G401.6 (cell line): ENCODE measurements at regions not wholly inside any gene's neighbourhood (a gene's known extent, or its start where the extent isn't known, plus 50 kb on each side); places are given as distances from the start of the nearest gene placed in this dataset.

Experiments used
- FAIRE-seq: peaks from 2 replicates; lab custom pipeline; 2012; peaks lifted over from hg19 to GRCh38; lab: Jason Lieb, UNC

GRCh38 chr3:31050296-31050695, 155.8 kb upstream of the GADL1 start:
- no peak for FAIRE-seq

- no peak for FAIRE-seq
Measured at GRCh38 chr3:31051226-31051625, 156.8 kb upstream of the GADL1 start.

DNA sequence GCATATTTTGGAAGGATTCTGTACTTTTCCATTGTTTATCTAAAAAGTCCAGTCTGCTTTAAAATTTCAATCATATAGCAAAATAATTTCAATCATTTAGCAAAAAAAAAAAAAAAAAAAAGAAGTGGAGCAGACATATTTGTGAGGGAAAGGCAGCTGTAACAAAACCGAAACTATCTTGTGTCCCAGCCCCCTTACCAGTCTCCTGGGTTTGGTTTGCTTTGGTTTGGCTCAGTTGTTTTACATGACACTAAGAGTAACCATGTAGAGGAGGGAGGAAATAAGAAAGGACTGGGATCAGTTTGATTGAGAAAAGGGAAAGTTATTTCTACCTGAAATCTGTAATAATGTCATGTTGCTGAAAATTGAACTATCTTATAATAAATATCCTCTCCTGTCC, 158.8 kb upstream of the GADL1 start:
- FAIRE-seq: no peak

- FAIRE-seq: no peak
Measured at GRCh38 chr3:31054032-31054431, 159.6 kb upstream of the GADL1 start.

GRCh38 chr3:31055757-31056156, 161.3 kb upstream of the GADL1 start:
- FAIRE-seq: no peak

GRCh38 chr3:31057891-31058290, 163.4 kb upstream of the GADL1 start:
- no peak for FAIRE-seq

DNA sequence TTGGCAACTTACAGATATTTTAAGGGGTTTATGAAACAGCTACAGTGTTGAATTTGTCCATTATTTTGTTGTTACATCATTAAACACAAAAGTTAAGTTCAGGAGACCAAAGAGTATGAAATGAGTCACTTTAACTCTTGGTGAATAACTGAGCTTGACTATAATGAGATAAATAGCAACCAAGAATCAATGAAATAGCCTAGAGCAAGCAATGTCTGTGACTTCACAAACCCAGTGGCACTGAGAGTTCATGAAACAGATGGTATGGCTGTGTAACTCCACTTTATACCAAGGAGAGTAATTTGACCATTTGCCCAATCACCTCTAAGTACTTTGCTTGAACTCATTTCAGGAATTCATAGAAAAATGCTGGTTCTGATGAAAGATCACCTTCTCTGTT, 169.6 kb upstream of the GADL1 start:
- FAIRE-seq: no peak

- no peak for FAIRE-seq
Measured at GRCh38 chr3:31065765-31066164, 171.3 kb upstream of the GADL1 start.

- FAIRE-seq: no peak
Measured at GRCh38 chr3:31067004-31067403, 172.5 kb upstream of the GADL1 start.

GRCh38 chr3:31075471-31075870, 181.0 kb upstream of the GADL1 start:
- no peak for FAIRE-seq

DNA sequence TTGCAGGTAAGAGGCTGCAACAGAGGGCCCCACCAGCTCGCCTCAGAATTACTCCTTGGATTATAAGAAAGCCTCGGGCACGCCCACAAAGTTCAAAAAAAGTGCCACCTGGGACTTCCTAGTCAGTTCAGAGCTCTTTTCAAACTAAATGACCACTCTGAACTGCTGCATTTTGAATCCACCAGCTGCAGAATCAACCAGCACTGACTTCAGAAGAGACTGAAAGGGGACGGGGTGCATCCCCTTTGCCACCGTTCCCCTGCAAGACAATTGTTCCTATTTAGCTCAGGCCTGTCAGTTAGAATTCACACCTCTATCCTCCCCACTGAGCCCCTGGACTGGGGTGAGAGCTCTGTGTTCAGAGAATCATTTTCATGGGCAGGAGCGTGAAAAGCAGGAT, 181.4 kb upstream of the GADL1 start:
- no peak for FAIRE-seq

DNA sequence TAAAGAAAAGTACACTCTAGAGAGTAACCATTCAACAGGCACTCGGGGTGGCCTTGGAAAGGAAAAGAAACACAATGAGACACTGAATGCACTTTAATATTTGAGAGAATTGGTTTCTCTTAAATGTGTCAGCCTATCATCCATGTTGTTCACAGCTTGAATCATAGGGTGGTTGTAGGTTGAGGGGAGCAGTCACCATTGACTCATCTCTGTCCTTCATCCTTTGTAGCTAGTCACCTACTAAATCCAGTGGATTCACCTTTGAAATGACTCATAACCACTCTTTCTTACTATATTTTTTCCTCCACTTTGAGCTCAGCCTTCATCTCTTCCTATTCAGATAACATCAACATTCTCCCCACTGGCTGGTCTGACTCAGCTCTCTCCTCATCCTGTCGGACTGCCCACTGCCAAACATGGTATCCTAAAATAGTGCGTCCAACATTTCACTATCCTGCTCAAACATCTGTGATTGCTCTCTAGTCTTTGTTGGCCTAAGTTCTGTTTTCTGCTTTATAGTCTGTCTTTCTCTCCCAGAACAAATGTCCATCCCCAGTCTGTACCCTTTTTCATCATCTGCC, 182.7 kb upstream of the GADL1 start:
- FAIRE-seq: no peak

DNA sequence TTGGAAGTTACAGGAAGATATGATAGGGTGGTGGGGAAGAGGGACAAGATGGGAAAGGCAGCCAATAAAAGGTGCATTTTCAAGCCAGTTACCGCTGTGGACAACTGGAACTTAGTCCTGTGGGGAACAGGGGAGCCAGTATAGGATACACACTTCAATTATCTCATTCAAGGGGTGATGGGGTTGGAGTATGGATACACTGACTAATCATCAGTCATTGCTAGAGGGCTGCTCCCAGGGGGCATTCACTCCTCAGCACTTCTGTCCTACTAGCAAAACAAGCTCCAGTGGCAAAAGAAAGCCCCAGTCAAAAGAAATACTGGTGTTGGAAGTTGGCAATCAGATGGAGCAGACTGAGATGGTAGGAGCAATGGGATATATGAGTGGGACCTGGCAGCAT, 183.4 kb upstream of the GADL1 start:
- no peak for FAIRE-seq

- no peak for FAIRE-seq
Measured at GRCh38 chr3:31079689-31080088, 185.2 kb upstream of the GADL1 start.

GRCh38 chr3:31081018-31081662, 186.7 kb upstream of the GADL1 start:
- no peak for FAIRE-seq

- no peak for FAIRE-seq
Measured at GRCh38 chr3:31086148-31086547, 191.7 kb upstream of the GADL1 start.

- FAIRE-seq: no peak
Measured at GRCh38 chr3:31086698-31087097, 192.2 kb upstream of the GADL1 start.

DNA sequence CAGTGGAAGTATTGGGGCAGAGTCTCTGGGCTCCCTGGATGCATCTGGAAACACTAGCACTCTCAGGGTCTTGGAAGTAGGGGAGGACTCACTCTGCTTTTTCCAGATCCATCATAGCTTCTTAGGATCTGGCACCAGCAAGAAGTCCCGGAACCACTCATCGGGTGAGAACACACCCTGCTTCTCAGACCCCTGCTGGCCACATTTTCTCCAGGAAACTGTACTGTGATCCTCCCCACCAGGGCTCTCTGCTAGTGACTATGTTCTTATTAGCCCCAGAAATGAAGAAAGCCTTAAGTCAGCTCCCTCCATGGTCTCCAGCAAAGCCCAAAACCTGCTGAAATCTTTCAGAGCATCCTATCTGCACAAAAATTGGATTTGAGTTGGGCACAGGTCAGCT, 197.3 kb upstream of the GADL1 start:
- FAIRE-seq: no peak

DNA sequence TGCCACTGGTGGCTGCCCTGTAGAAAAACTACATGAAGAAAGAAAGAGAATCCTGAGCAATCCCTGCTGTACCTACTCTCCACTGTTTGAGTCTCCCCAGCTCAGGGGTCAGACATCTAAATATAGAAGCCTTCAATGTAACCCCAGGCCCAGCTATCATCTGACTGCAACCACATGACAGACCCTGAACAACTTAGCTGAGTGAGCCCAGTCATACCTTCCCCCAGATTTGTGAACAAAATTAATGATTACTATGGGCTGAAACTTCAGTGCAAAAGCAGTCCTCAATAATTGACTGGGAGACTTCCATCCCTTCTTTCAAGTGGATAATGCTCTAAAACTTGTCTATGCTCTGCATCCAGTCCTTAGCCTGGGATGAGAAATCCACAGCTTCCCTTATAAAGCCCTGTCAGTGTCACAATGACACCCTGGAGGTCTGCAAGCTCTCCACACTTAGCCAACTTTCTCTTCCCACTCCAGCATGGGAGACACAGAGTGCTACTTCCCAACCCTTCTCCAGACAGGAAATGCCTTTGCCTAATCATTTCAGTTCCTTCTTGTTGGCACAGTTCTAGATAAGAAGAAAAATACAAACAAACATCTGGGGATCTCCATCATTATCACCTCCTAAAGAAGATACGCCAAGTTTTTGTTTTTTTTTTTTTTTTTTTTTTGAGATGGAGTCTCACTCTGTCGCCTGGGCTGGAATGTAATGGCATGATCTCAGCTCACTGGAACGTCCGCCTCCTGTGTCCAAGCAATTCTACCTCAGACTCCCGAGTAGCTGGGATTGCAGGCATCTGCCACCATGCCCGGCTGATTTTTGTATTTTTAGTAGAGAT, 198.5 kb upstream of the GADL1 start:
- no peak for FAIRE-seq

DNA sequence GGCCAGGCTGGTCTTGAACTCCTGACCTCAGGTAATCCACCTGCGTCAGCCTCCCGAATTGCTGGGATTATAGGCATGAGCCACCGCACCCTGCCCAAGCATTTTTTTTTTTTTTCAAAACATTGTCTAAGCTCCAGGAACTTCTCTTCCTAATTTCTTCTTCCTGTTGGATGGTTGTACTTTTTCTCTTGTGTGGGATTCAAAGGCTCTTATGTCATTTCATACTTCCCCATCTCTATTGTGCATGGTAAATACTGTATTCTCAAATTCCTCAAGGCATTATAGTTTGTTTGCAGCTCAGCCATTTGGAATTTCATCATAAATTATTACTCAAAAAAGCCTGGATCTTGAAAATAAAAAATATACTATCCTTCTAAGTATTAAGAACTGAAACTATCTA, 199.1 kb upstream of the GADL1 start:
- no peak for FAIRE-seq

DNA sequence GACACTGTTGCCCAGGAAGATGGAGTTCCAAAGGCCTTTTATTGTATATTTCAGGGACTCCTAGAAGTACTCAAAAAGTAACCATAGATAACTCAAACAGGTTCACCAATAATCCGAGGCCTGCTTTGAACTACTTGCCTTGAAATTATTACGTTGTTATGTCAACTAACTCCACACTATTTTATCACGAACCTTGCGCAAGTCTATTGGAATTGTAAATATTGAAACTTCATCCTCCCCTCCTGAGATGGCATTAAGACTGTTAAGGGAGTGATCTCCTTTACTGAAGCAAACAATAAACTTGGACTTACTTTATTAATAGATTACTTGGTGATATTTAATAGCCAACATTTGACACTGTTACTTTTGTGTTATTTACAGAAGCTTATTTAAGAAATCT, 199.6 kb upstream of the GADL1 start:
- no peak for FAIRE-seq

GRCh38 chr3:31095255-31095654, 200.8 kb upstream of the GADL1 start:
- FAIRE-seq: no peak

DNA sequence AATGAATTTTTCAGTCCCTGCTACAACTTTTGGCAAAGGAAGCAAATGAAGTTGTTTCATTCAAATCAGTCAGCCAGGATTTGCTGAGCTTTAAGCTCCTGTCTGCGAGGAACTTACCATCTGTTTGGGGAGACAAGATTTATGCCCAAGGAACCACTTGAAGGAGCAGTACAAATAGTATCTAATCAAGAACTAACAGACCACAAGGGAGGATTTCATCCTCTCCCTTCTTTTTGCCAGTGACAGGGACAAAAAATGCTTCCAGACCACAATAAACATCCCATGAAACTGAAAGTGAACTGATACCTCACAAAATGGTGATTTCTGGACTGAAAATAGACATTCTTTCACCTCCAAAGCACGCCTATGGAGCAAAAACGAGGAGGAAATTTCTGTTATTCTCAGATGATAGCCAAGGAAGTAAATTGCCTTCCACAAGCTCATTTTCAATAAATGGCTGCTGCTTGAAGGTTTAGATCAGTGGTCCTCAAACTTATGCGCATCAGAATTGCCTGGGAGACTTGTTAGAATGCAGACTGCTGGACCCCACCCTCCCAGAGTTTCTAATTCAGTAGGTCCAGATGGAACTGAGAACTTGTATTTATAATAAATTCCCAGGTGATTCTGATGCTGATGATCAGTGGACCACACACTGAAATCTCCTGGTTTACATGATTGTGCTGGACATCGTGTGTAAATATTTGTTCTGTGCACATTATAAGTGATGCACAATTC, 202.4 kb upstream of the GADL1 start:
- no peak for FAIRE-seq
